T-helper 2 cell (primary cell): ENCODE measurements at regions not wholly inside any gene's neighbourhood (a gene's known extent, or its start where the extent isn't known, plus 50 kb on each side); places are given as distances from the start of the nearest gene placed in this dataset.
"Not testable (repeated sequence)": the region's sequence is repeated elsewhere in the genome, so short reads cannot be mapped to it uniquely, and the experiment has no call there.

Source experiments
- DNase-seq, 5 experiments: peaks; one replicate each; pipeline versions ENCODE4 v3.0.0 to v3.0.0-alpha.2; 2012 to 2022

DNA sequence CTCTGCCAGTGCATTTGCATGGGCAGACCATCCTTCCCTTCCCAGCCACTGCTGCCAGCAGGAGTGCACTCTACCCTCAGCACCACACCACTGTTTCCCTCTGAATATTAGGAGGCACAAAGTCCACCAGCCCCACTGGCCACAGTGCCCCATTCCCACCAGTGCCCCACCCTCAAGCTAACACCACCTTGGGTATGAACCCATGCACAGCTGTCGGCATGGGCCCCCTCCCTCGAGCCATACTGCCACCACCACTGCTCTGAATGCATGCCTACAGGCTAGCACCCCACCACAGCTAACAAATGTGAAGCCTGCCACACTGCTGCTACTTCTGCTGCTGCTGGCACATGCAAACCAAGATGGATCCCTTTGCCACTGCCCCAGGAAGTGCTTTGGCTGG is 810.4 kb downstream of the TRAM1L1 start:
- DNase-seq, result no peak

DNA sequence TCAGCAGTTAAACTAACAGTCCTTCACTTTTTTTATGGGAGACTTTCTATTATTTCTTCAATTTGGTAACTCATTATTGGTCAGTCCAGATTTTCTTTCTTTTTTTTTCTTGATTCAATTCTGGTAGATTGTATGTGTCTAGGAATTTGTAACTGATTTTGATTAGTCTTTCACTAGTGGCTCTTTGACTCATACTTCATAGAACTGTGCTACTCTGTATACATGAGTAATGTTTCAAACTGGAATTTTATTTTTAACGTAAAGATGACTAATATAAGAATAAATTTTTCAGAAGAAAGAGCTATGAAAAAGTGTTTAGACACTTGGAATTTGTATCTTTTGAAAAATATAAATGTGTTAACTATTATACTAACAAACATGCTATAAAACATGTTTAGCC is 813.0 kb downstream of the TRAM1L1 start:
- DNase-seq, result no peak

DNA sequence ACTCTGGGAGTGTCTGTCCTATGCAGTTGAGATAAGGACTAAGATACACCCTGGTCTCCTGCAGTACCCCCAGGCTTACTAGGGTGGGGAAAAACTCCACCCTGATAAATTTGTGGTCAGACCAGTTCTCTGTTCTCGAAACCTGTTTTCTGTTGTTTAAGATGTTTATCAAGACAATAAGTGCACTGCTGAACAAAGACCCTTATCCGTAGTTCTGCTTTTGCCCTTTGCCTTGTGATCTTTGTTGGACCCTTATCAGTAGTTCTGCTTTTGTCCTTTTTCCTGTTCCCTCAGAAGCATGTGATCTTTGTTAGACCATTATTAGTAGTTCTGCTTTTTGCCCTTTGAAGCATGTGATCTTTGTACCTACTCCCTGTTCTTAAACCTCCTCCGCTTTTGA is 824.4 kb downstream of the TRAM1L1 start:
- DNase-seq, result not testable (repeated sequence)

DNA sequence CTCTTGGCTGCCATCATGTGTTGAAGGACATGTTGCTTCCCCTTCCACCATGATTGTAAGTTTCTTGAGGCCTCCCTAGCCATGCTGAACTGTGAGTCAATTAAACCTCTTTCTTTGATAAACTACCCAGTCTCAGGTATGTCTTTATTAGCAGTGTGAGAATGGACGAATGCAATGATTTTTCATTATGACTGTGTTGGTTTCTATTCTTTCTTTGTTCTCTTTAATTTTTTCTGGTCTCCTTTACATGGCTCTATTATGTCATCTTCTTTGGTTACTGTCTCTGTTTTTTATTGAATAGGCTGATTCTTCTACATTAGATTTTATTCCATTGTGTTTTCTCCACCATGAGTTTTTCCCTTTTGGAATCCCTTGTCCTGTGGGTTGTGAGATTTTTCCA is 840.6 kb downstream of the TRAM1L1 start:
- no peak for DNase-seq

DNA sequence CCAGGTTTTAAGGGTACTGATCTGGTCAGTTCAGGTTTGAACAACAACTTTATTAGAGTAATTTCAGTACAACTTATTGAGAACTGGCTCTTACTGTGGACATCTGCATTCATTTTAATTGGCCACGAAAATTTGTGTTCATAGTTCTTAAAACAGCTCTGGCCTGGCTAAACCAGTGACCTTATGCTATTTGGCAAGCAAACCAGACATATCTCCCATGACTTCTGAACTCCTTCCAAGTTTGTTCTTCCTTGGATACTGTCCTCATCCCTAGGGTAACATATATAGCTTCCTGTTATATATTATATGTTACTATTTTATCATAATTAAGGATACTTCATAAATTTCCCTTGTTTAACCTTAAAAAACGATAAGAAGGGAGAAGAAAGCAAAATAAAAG is 841.9 kb downstream of the TRAM1L1 start:
- no peak for DNase-seq

DNA sequence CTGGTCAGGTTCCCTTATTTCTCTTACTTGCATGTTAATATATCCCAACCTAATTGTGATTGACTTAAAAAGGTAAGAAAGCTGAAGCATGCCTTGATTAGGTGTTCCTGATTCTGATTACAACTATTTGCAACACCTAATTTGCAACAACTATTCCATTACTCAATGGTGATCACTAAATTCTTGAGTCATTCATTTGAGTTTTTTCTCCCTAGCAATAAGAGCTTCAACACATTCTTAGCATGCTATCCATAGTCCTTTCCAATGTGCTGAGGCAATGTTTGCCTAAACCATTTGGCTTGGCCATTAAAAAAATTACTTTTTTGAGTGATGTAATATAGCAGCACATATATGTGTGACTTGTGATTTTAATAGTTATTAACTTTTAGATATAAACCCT is 851.4 kb downstream of the TRAM1L1 start:
- DNase-seq, result no peak

DNA sequence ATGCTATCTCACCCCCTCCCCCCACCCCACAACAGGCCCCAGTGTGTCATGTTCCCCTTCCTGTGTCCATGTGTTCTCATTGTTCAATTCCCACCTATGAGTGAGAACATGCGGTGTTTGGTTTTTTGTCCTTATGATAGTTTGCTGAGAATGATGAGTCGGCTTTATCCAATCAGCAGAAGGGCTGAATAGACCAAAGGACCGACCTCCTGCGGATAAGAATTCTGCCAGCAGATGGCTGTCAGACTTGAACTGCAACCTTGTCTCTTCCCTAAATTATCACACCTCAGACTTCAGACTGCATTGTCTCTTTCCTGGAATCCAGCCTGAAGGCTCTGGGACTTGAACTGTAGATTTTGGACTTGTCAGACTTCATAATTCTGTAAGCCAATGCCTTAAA is 853.4 kb downstream of the TRAM1L1 start:
- not testable (repeated sequence) for DNase-seq

DNA sequence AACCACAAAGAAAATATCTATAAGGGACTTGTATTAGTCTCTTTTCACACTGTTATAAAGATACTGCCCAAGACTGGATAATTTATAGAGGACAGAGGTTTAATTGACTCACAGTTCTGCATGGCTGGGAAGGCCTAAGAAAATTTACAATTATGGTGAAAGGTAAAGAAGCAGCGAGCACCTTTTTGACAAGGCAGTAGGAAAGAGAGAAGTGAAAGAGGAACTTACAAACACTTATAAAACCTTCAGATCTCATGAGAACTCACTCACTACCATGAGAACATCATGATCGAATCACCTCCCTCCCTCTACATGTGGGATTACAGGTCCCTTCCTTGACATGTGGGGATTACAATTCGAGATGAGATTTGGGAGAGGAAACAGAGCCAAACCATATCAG is 856.0 kb downstream of the TRAM1L1 start:
- no peak for DNase-seq

DNA sequence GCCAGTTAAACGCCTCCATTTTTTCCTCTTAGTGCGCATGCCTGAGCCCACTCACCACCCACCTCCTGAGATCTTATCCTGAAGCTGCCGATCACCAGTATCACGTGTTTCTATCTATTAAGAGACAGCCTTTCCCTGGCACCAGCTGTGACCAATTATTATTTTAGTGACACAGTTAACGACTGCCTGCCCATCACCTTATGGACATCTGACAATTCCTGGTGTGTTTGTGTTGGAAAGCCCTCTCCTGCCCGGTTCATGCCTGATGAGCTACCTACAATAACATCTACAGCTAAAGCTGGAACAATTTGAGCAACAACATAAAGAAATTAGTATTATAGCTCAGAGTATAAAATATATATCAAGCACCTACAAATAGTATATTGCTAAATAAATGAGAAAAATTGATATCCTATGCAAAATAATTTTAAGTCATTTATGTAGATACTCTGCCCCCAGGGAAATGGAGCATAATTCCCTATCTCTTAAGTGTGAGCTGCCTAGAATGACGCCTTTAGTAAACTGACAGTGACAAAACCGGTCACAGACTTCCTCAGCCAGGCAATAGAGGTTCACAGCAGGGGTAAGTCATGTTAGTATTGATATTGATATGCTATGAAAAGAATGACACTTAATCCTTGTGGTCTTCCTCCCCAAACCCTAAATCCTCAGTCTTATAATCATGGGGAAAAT is 862.2 kb downstream of the TRAM1L1 start:
- DNase-seq, result no peak

DNA sequence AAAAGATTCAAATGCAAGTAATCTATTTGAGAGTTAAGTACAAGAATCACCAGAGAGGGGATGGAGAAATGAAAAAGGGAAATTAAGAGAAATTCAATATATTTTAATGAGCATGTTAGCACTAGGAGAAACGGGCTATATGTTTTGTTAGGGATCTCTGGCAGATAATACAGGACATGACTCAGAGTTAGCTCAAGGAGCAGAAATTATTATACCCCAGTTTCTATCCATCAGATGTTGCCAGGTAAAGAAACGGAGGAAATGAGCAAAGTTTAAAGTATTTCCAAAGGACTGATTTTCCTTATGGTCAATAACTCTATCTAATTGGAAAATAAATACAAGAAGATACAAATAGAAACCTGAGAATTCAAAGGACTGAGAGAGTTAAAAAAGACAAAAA is 867.6 kb downstream of the TRAM1L1 start:
- no peak for DNase-seq

DNA sequence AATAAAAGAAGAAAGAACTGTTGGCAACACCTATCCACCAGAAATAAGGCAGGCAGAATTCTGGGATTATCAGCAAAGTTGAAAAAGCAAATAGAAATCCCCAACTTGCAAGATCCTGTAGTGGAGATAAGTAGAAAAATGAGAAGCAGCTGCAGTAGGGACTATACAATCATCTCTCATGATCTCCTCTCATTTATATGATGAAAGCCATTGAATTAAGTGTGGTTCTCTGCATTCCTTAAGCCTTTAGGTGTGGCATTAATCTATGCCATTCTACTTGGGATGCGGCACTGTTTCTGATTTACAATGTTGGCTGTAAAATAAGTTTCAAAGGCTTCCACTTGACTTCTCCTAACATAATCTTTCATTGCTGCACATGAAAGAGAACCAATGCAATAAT is 869.8 kb downstream of the TRAM1L1 start:
- no peak for DNase-seq

DNA sequence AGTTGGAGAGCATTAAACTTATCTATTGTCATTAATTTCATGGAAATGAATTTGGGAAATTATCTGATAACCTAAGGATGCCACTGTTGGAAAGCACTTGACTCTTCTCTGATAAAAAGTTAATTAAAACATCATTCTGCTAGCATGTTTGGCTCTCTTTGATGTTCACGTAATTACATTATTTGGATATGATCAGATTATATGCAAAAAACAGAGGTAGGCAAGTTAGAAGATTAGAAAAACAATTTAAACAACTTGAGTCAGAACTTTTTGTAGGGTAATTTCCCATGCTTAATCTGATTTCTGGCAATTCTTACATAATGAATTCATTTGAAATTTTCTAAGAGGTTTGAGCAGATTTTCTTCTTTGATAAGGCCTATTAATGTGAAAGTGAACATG is 882.9 kb downstream of the TRAM1L1 start:
- DNase-seq, result no peak

DNA sequence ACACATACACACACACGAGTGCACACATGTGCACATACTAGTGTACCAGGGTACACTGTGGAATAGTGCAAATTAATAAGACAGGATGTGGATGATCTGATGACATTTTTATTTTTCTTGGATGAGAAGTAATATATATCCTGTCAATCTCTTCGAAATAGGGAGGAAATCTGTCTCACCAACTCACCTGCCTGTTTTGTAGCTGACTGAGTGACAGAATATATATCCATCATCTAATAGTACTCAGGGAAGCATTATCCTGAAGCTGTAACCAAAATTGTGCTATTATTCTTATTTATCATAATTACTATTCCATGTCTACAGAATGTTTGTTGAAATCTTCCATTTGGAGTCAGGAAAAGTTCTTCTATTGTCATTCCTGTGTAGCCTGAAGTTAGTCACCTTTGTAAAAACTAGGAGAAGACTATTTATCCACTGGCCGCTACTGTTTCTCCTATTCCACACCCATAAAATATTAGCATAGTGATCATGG is 888.0 kb downstream of the TRAM1L1 start:
- no peak for DNase-seq

DNA sequence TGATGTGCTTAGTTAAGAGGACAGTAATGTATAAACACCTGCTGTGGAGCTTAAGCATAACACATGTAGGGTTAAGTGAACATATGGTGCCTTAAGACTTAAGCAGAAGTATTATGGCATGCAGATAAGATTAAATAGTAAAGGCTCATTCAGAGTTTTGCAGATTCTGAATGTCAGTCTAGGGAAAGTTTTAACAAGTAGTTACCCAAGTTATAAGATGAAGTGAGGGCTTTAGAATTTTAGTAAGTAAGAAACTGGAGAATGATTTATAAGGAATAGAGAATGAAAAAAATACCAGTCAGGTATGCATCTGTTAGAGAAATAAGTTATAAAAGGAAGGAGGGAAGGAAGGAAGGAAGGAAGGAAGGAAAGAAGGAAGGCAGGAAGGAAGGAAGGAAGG is 902.1 kb downstream of the TRAM1L1 start:
- DNase-seq, result no peak

DNA sequence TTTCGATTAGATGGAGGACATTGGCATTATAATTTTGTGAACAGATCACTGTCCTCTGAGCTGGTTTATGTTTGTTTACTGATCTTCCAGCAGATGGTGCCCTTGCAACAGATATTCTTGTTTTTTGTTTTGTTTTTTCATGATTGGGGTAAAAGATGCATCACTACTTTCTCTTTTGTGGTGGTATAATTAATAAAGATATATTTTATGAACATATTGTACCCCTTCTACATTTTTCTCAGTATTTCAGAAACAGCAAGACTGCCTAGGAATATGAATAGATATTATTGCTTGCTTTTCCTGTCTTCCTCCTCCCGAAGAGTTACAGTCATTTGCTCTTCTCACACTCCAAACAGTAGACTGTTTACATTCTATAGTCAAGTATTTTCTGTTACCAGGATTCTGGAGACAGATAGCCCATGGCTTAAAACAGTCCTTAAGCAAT is 905.2 kb downstream of the TRAM1L1 start:
- no peak for DNase-seq

DNA sequence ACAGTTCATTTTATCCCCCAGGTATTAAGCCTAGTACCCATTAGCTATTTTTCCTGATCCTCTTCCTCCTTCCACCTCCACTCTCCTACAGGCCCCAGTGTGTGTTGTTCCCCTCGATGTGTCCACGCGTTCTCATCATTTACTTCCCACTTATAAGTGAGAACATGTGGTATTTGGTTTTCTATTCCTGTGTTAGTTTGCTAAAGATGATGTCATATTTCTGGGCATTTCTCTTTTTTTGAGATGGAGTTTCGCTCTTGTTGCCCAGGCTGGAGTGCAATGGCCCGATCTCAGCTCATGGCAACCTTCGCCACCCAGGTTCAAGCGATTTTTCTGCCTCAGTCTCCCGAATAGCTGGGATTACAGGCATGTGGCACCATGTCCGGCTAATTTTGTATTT is 934.0 kb downstream of the TRAM1L1 start:
- DNase-seq, result not testable (repeated sequence)

DNA sequence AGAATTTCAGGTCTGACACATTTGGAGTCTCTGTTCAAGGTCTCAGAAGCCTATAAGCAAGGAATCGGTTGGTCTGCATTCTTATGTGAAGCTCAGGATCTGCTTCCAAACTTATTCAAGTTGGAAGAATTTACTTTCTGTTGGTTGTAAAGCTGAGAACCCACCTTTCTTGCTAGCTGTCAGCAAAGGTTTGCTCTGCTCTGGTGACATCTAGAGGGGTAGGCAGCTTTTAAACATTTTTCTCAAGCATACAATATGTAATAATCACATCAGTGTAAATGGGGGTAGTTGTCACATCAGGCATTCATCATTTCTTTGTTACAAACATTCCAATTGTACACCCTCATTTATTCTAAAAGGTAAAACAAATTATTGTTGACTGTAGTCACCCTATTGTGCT is 935.2 kb downstream of the TRAM1L1 start:
- DNase-seq, result no peak

DNA sequence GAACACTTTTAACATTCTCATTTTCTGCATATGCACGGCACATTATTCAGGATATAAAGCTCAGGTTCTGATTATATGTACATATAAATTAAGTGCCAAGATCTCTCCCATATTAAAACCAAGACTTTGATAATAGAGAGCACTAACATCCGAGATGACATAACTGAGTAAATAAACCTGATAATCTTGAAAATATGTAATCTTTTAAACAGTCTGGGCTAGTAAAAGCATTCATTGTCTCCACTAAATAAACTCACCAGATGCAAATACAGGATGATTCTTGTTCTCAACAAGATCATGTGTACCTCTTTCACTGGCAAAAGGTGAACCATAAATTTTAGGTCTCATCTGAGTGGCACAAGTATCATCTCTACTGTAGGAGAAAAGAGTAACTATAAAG is 942.2 kb downstream of the TRAM1L1 start:
- no peak for DNase-seq

DNA sequence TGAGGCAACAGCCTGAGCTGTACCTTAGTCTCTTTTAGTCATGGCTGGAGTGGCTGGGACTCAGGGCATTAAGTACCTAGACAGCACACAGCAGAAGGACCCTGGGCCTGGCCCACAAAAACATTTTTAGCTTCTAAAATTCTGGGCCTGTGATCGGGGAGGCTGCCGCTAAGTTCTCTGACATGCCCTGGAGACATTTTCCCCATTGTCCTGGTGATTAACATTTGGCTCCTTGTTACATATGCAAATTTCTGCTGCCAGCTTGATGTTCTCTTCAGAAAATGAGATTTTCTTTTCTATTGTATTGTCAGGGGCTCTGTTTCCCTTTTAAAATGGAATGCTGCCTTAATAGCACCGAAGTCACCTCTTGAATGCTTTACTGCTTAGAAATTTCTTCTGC is 952.4 kb downstream of the TRAM1L1 start:
- DNase-seq, result no peak

DNA sequence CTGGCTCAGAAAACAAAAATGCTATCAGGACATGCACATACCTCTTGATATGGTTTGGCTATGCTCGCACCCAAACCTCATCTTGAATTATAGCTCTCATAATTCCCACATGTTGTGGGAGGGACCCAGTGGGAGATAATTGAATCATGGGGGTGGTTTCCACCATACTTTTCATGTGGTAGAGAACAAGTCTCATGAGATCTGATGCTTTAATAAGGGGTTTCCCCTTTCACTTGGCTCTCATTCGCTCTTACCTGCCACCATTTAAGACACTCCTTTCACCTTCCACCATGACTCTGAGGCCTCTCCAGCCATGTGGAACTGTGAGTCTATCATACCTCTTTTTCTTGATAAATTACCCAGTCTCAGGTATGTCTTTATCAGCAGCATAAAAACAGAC is 958.6 kb downstream of the TRAM1L1 start:
- DNase-seq, result no peak

DNA sequence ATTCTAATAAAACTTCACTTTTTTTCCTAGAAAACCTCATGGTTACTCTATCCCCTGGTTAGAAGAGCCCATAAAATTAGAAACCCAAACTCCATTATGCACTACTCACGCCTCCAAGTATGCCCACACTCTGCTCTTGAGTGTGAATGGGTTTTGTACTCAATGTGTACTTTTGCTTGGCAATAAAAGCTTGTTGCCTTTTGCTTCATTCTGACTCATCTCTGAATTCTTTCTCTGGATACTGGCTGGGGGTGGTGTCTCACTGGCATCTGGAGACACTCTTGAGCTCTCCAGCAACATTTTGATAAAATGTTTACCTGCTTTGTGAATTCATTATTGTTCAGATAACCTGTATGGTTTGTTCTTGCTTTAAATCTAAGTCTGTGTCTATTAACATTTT is 963.3 kb downstream of the TRAM1L1 start:
- no peak for DNase-seq

DNA sequence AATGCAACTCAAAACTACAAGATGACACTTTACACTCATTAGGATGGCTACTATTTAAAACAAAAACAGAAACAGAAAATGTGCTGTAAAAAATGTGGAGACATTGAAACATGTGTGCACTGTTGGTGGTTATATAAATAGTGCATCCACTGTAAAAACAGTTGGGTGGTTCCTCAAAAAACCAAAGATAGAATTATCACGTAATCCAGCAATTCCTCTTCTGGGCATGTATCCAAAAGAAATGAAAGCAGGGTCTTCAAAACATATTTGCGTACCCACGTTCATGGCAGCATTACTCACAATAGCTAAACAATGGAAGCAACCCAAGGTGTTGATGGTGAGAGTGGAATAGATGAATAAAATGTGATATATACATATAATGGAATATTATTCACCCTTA is 967.2 kb downstream of the TRAM1L1 start:
- no peak for DNase-seq

DNA sequence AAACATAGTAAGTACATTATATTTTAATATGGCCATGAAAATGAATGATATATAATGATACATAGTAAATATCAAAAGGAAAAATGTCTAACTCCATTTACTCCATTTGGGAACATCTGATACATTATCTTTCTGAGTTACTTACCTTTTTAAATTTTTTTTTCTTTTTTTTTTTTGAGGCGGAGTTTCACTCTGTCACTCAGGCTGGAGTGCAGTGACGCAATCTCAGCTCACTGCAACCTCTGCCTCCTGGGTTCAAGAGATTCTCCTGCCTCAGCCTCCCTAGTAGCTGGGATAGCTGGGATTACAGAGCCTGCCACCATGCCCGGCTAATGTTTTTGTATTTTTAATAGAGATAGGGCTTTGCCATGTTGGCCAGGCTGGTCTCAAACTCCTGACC is 972.5 kb downstream of the TRAM1L1 start:
- DNase-seq, result not testable (repeated sequence)

DNA sequence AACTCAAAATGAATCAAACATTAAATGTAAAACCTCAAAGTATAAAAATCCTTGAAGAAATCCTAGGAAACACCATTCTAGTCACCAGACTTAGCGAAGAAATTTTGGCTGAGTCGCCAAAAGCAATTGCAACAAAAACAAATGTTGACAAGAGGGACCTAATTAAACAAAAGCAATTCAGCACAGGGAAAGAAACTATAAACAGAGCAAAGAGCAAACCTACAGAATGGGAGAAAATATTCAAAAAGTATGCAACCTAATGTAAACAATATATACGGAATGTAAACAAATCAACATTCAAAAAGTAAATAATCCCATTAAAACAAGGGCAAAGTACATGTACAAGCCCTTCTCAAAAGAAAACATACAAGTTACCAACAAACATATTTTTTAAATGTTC is 974.7 kb downstream of the TRAM1L1 start:
- no peak for DNase-seq

DNA sequence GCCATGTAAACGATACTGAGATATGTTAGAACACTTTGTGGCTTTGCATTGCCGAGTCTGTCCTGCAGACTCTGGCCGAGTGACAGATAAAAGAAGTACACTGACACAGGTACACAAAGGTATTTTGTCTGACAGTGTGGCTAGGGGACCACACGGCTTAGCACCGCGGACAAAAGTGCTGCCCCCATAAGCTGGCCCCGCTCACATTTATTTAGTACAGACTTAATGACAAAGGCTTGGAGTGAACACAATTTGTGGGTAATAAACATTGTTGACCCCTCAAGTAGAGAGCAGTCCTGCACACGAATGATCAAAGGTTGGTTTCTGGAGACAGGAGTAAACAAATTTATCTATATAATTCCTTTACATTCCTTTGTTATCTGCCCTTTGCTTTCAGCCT is 976.8 kb downstream of the TRAM1L1 start:
- no peak for DNase-seq
